ENCODE measurements at regions not wholly inside any gene's neighbourhood (a gene's known extent, or its start where the extent isn't known, plus 50 kb on each side); places are given as distances from the start of the nearest gene placed in this dataset.

GRCh38 chr20:48358176-48359054, 469.4 kb downstream of the PREX1 start:
- no peak for DNase-seq (ENCODE audit: low read depth in 2 of 2)

- DNase-seq (ENCODE audit: low read depth in 2 of 2) = no peak
Measured at GRCh38 chr20:48357714-48358113, 470.1 kb downstream of the PREX1 start.

DNA sequence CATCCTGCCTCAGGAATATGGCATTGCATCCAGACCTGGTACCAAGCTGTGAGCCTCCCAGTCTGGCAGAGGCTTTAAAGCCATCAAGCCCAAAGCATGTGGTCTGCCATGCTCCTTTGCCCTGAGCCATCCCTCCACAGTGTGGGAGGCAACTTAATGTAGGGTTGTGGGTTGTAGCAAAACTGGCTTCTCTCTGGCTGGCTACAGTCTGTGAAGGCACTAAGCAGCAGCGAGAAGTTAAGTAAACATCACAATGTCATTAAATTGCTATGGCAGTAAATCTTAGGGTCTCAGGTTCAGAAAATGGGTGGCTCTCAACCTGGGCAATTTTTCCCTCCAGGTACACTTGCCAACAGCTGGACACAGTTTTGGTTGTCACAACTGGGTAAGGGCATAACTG, 472.9 kb downstream of the PREX1 start:
- DNase-seq (ENCODE audit: low read depth in 2 of 2) = no peak

- no peak for DNase-seq (ENCODE audit: low read depth in 2 of 2)
Measured at GRCh38 chr20:48354320-48354876, 473.4 kb downstream of the PREX1 start.

GRCh38 chr20:48352628-48353027, 475.2 kb downstream of the PREX1 start:
- no peak for DNase-seq (ENCODE audit: low read depth in 2 of 2)

- no peak for DNase-seq (ENCODE audit: low read depth in 2 of 2)
Measured at GRCh38 chr20:48352042-48352441, 475.8 kb downstream of the PREX1 start.

DNA sequence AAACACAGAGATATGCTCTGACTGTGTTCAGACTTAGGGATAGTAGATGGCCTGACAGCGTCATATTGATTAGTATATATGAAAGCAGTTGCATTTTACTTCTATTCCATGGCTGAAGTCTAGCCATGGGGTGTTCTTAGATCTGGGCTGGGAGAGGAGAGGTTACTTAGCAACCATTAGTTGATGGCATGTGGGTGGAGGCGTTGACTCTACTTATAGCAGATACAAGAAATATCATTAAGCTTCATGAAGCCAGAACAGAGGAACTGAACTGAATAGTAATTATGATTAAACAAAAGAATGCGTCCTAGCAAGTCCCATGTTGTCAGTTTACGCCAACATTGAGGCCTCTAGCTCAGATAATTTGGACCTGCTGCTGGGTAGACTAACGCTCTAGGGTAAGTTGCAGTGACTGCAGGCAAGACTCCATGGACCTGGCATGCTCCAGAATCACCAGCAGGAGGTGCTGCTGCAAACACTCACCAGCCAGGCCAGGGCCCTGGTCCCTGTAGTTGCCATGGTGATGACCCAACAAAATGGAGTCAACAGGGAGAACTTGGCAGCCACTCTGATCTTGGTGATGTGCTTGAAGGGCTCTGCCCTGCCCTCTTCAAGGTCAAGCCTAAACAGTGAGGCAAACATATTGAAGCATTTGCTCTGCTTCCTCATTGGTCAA, 477.3 kb downstream of the PREX1 start:
- no peak for DNase-seq (ENCODE audit: low read depth in 2 of 2)

GRCh38 chr20:48349656-48350055, 478.1 kb downstream of the PREX1 start:
- no peak for DNase-seq (ENCODE audit: low read depth in 2 of 2)

DNA sequence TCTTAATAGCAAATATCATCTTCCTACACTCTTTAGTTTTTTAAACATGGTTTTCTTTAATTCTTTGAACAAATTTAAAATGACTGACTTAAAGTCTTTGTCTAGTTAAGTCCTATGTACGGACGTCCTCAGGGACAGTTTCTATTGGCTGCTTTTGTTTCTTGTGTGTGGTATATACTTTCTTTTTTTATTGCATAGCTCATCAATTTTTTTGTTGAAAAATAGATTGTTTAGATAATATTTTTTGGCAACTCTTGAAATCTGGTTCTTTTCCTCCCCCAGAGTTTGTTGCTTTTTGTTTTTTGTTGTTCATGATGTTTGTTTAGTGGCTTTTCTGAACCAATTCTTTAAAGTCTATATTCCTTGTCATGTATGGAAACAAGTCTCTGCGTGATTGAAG, 479.8 kb downstream of the PREX1 start:
- no peak for DNase-seq (ENCODE audit: low read depth in 2 of 2)

- DNase-seq (ENCODE audit: low read depth in 2 of 2) = no peak
Measured at GRCh38 chr20:48342822-48343513, 484.8 kb downstream of the PREX1 start.

DNA sequence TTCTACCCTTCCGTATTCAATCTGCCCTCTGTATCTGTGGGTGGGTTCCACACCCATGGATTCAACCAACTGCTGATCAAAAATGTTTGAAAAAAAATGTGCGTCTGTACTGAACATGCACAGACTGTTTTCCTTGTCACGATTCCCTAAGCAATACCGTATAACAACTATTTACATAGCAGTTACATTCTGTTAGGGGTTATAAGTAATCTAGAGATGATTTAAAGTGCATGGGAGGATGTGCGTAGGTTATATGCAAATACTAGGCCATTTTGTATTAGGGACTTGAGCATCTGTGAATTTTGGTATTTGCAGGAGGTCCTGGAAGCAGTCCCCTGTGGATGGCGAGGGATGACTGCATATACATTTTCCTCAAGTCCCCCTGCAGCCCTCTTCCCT, 486.9 kb downstream of the PREX1 start:
- DNase-seq (ENCODE audit: low read depth in 2 of 2) = no peak

- DNase-seq (ENCODE audit: low read depth in 2 of 2) = no peak
Measured at GRCh38 chr20:48339986-48340882, 487.6 kb downstream of the PREX1 start.

DNA sequence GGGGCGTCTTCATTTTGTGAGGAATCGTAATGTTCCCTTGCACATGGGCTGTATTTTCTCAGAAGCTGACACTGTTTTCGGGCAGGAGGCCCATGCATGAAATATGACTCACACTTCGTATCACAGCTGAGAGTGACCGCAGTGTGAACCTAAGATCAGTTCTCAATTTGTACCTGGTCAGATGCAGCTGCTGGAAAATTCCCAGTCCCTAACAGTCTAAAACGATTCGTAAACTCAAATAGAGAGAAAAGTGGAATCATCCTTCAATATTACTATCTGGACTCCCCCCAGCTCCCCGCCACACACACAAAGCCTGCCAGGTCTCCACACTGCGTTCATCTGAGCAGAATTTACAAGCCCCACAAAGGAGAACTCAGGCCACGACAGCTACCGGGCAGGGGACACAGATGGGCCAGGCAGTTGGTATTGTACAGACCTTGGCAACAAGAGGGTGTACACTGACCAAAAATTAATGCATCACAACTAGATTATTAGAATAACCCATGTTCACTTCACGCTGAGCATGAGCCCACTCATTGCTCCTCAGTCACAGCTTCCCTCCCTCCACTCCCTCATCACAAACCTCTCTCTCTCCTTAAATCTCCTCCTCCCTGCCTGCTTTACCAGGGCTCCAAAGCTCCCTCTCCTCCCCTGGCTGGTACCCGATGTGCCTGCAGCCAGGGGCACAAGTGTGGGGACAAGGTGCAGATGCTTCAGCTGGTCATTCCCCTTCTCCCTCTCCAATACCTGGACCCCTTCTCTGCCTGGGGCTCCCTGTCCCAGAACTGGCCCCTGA, 488.4 kb downstream of the PREX1 start:
- DNase-seq (ENCODE audit: low read depth in 2 of 2) = no peak

- DNase-seq (ENCODE audit: low read depth in 2 of 2) = no peak
Measured at GRCh38 chr20:48338717-48339116, 489.1 kb downstream of the PREX1 start.

DNA sequence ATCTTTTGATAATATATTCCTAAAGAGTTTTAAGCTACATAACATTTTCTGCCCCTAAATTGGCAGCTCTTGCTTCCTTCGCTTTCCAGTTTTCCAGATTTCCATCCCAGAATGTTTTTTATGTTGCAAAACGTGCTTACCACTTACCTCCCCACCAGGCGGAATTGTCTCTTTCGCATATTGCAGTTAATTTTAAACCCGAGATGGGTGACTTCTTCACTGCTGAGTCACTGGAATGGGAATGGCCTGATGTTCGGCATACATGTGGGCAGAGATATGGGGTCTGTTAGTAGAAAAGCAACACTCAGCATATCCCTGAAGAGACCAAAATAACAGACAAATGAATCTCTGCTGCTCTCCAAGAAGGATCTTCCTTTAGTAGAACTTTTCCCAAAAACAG, 491.2 kb downstream of the PREX1 start:
- DNase-seq (ENCODE audit: low read depth in 2 of 2) = no peak

DNA sequence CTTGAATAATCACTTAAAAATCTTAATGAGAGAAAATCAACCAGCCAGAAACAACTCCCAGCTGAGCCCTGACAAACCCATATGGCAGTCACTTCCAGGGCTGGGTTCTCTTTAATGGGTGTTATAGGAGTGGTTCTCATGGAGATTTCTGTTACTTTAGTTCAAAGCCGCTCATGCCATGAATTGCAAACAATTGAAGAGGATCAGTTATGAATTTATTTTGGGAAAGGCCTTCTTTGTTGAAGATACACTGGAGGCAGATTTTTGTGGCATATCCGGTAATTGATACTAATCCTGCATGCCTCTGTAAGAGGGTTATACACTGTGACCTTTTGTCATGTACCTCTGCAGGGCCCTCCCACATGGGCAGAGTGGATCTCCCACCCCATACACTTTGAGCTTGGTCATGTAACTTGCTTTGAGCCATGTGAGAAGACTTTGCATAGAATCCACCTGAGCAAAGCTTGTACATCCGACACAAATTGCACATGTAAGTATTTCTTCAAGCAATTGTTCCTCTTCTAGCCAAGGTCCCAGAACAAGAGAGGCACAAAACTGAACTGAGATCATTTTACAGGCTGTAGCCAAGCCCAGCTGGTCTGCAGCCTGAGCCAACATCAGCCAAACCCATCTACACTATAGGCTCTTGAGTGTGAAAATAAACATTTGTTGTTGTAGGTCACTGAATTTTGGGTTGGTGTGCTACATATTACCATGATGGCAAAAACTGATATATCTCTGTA, 492.3 kb downstream of the PREX1 start:
- DNase-seq (ENCODE audit: low read depth in 2 of 2) = no peak

- no peak for DNase-seq (ENCODE audit: low read depth in 2 of 2)
Measured at GRCh38 chr20:48333707-48334106, 494.1 kb downstream of the PREX1 start.

DNA sequence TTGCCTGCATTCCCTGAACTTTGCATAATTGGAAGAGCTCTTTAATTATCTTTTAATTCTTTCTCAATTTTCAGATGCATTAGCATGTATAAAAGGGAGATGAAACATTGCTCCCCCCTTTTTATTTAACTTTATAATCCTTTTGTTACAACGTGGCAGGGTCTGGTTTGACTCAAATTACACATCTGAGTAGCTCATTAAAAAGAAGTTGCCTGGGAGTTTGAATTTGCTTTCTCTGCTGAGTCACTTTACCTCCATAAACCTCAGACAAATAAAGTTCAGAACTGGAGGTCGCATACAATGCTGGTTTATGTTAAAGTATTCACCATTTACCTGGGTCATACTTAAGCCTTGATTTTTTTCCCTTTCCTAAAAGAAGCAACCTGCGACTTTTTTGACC, 495.2 kb downstream of the PREX1 start:
- no peak for DNase-seq (ENCODE audit: low read depth in 2 of 2)

GRCh38 chr20:48331518-48332286, 496.1 kb downstream of the PREX1 start:
- DNase-seq (ENCODE audit: low read depth in 2 of 2) = no peak
